Liver (tissue), 8 donors: ENCODE measurements at regions not wholly inside any gene's neighbourhood (a gene's known extent, or its start where the extent isn't known, plus 50 kb on each side); places are given as distances from the start of the nearest gene placed in this dataset.

Experiments used
- DNase-seq: peaks from one replicate; pipeline ENCODE4 v3.0.0-alpha.2; 2017; ENCODE audit warnings: low spot score
- H3K27ac ChIP-seq, 2 donors: one replicate each; pipeline ENCODE4 v1.7.0; 2013; ENCODE audit warnings: inconsistent platforms in 2 of 2, low read length in 2 of 2, control low read depth in 1 of 2, low read depth in 1 of 2, mild to moderate bottlenecking in 1 of 2
- H3K27me3 ChIP-seq, 4 donors: one replicate each; pipeline versions ENCODE4 v1.6.1 to v1.7.0; 2013; ENCODE audit warnings: low read length in 3 of 4, inconsistent platforms in 1 of 4, mild to moderate bottlenecking in 1 of 4, moderate library complexity in 1 of 4; ENCODE audit not compliant: control insufficient read depth in 4 of 4, insufficient read depth in 4 of 4
- H3K36me3 ChIP-seq, 4 donors: one replicate each; pipeline versions ENCODE4 v1.6.1 to v1.7.0; 2013; ENCODE audit warnings: low read length in 3 of 4, mild to moderate bottlenecking in 3 of 4, low read depth in 1 of 4, moderate library complexity in 1 of 4; ENCODE audit not compliant: control insufficient read depth in 4 of 4, insufficient read depth in 3 of 4
- H3K4me1 ChIP-seq, 4 donors: one replicate each; pipeline versions ENCODE4 v1.6.1 to v1.7.0; 2013; ENCODE audit warnings: low read length in 3 of 4, mild to moderate bottlenecking in 3 of 4, moderate library complexity in 1 of 4; ENCODE audit not compliant: control insufficient read depth in 4 of 4, insufficient read depth in 4 of 4
- H3K4me3 ChIP-seq, 3 donors: one replicate each; pipeline versions ENCODE4 v1.6.1 to v1.7.0; 2013; ENCODE audit warnings: low read length in 3 of 3, control low read depth in 1 of 3, low read depth in 1 of 3, mild to moderate bottlenecking in 1 of 3
- H3K9ac ChIP-seq, 2 donors: one replicate each; pipeline ENCODE4 v1.7.0; 2013; ENCODE audit warnings: low read length in 2 of 2, mild to moderate bottlenecking in 2 of 2, moderate library complexity in 2 of 2, control low read depth in 1 of 2, low read depth in 1 of 2
- H3K9me3 ChIP-seq, 4 donors: one replicate each; pipeline versions ENCODE4 v1.6.1 to v1.7.0; 2013; ENCODE audit warnings: low read length in 3 of 4; ENCODE audit not compliant: control insufficient read depth in 4 of 4
- EGR1 ChIP-seq, 2 donors: IDR thresholded peaks; 2 replicates each; pipeline ENCODE4 v1.6.1; 2016 to 2018; ENCODE audit warnings: antibody characterized with exemption in 2 of 2, low read depth in 2 of 2
- FOXA1 ChIP-seq: IDR thresholded peaks from 2 replicates; pipeline ENCODE4 v1.6.1; 2016; ENCODE audit warnings: antibody characterized with exemption
- FOXA2 ChIP-seq: IDR thresholded peaks from 2 replicates; pipeline ENCODE4 v1.6.1; 2016; ENCODE audit warnings: antibody characterized with exemption
- HNF4A ChIP-seq, 2 donors: conservative IDR thresholded peaks; 2 replicates each; pipeline ENCODE4 v1.6.1; 2016; ENCODE audit warnings: antibody characterized with exemption in 2 of 2, mild to moderate bottlenecking in 2 of 2
- HNF4G ChIP-seq: IDR thresholded peaks from 2 replicates; pipeline ENCODE4 v1.6.1; 2016; ENCODE audit warnings: antibody characterized with exemption
- JUND ChIP-seq, 2 donors: IDR thresholded peaks; 2 replicates each; pipeline ENCODE4 v1.6.1; 2016; ENCODE audit warnings: antibody characterized with exemption in 2 of 2
- NR2F2 ChIP-seq: IDR thresholded peaks from 2 replicates; pipeline ENCODE4 v1.6.1; 2016; ENCODE audit warnings: antibody characterized with exemption
- RAD21 ChIP-seq, 2 donors: IDR thresholded peaks; 2 replicates each; pipeline ENCODE4 v1.6.1; 2016; ENCODE audit warnings: antibody characterized with exemption in 2 of 2, mild to moderate bottlenecking in 2 of 2
- SP1 ChIP-seq: IDR thresholded peaks from 2 replicates; pipeline ENCODE4 v1.6.1; 2018; ENCODE audit warnings: antibody characterized with exemption, mild to moderate bottlenecking
- YY1 ChIP-seq: IDR thresholded peaks from 2 replicates; pipeline ENCODE4 v1.6.1; 2016; ENCODE audit warnings: antibody characterized with exemption, mild to moderate bottlenecking
- WGBS: extraction: QIAGEN DNeasy Blood & Tissue Kit; methylation state at CpG from one replicate; pipeline ENCODE4 v1.1.7; 2013; 5-methylcytosine and 5-hydroxymethylcytosine counted together
- TF ChIP-seq, protein P1 (sequence below): IDR thresholded peaks from 2 replicates; pipeline ENCODE4 v1.6.1; 2016; ENCODE audit warnings: antibody characterized with exemption, mild to moderate bottlenecking
- TF ChIP-seq, protein P2 (sequence below): fragments of 150-350 bp; IDR thresholded peaks from 2 replicates; pipeline ENCODE4 v1.5.1; 2017; ENCODE audit warnings: improper control_type of control experiment, low read depth, low read length; ENCODE audit not compliant: missing input control
- TF ChIP-seq, protein P3 (sequence below): IDR thresholded peaks from 2 replicates; pipeline ENCODE4 v1.6.1; 2016; ENCODE audit warnings: antibody characterized with exemption
- TF ChIP-seq, protein P4 (sequence below): IDR thresholded peaks from 2 replicates; pipeline ENCODE4 v1.6.1; 2016; ENCODE audit warnings: antibody characterized with exemption
- TF ChIP-seq, protein P5 (sequence below): IDR thresholded peaks from 2 replicates; pipeline ENCODE4 v1.6.1; 2016; ENCODE audit warnings: antibody characterized with exemption
- donor health status: healthy.
- donor health status: healthy.
- donor health status: healthy.
- donor health status: healthy.
- donor health status: healthy.

DNA sequence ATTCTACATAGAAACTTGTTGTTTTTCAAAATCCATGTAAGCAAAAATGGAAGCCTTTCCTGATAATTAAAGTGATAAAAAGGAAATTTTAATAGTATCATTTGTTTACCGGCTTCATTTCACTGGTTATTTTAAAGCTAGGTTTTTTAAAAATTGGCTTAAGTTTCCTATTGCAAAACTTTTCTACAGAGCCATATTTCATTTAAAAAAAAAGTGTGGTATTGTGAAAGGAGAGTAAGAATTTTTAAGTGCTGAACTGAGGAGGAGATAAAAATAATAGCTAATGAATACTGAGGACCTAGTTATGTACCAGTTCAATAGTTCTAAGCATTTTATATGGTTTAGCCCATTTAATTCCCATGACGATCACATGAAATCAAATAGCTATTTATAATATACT is 172.2 kb upstream of the COL1A2 start:
- WGBS: 87% methylated on average over 2 of the region's 2 CpGs
- Histone ChIP-seq H3K27ac (no peak overlapping the region), H3K27me3 (peaks cover 0 to 5% (median 0%) of the 10 kb centered on the region in 4 donors), H3K9ac (no peak overlapping the region), H3K36me3 (no peaks in the 10 kb centered on the region), H3K4me1 (no peaks in the 10 kb centered on the region), H3K4me3 (no peak overlapping the region), H3K9me3 (no peaks in the 10 kb centered on the region)
- no peak for TF ChIP-seq EGR1 (IDR thresholded peaks at IDR 0.05; ENCODE audit: low read depth in 2 of 2)
- DNase-seq: no peak

DNA sequence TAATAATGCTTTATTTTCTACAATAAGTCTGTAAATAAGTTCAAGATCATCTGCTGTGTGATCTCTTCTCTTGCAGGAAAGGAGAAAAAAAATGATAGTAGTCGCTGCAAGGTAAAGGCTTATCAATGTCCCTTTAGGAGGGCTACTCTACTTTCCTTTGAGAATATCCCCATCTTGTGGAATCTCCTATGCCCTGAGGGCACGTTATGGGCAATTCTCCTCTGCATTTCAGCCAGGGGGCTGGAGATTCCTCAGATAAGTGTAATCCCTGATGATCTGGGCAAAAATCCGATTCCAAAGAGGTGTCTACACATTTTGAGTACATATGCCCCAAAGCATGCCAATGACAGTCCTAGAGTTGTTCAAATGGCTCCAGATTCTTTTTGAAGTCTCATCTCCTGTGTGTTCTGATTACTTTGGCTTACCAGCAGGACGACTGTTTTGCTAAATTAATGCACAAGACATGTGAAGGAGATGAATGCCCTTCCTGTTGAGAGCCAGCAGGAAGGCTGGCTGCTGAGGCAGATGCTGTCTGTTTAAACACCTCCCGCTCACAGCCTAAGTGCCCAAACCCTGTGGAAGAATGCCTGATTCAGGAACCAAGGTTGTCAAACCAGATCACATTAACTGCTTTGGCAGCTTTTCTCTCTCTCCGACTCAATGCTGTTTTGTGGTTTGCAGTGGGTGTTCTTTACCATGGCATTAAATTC is 171.2 kb upstream of the COL1A2 start:
- H3K27ac ChIP-seq: no peak overlapping the region
- no peaks in the 10 kb centered on the region for H3K9me3 ChIP-seq
- TF ChIP-seq, protein P1, sequence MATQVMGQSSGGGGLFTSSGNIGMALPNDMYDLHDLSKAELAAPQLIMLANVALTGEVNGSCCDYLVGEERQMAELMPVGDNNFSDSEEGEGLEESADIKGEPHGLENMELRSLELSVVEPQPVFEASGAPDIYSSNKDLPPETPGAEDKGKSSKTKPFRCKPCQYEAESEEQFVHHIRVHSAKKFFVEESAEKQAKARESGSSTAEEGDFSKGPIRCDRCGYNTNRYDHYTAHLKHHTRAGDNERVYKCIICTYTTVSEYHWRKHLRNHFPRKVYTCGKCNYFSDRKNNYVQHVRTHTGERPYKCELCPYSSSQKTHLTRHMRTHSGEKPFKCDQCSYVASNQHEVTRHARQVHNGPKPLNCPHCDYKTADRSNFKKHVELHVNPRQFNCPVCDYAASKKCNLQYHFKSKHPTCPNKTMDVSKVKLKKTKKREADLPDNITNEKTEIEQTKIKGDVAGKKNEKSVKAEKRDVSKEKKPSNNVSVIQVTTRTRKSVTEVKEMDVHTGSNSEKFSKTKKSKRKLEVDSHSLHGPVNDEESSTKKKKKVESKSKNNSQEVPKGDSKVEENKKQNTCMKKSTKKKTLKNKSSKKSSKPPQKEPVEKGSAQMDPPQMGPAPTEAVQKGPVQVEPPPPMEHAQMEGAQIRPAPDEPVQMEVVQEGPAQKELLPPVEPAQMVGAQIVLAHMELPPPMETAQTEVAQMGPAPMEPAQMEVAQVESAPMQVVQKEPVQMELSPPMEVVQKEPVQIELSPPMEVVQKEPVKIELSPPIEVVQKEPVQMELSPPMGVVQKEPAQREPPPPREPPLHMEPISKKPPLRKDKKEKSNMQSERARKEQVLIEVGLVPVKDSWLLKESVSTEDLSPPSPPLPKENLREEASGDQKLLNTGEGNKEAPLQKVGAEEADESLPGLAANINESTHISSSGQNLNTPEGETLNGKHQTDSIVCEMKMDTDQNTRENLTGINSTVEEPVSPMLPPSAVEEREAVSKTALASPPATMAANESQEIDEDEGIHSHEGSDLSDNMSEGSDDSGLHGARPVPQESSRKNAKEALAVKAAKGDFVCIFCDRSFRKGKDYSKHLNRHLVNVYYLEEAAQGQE: no peak
- TF ChIP-seq FOXA2: no peak
- TF ChIP-seq, protein P2, sequence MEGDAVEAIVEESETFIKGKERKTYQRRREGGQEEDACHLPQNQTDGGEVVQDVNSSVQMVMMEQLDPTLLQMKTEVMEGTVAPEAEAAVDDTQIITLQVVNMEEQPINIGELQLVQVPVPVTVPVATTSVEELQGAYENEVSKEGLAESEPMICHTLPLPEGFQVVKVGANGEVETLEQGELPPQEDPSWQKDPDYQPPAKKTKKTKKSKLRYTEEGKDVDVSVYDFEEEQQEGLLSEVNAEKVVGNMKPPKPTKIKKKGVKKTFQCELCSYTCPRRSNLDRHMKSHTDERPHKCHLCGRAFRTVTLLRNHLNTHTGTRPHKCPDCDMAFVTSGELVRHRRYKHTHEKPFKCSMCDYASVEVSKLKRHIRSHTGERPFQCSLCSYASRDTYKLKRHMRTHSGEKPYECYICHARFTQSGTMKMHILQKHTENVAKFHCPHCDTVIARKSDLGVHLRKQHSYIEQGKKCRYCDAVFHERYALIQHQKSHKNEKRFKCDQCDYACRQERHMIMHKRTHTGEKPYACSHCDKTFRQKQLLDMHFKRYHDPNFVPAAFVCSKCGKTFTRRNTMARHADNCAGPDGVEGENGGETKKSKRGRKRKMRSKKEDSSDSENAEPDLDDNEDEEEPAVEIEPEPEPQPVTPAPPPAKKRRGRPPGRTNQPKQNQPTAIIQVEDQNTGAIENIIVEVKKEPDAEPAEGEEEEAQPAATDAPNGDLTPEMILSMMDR: peak; percentile 10
- TF ChIP-seq FOXA1: no peak
- TF ChIP-seq NR2F2: no peak
- peak; percentile 61 to 66 for TF ChIP-seq RAD21 (IDR thresholded peaks at IDR 0.05)
- no peak for TF ChIP-seq JUND (IDR thresholded peaks at IDR 0.05)
- TF ChIP-seq SP1: no peak
- TF ChIP-seq, protein P3, sequence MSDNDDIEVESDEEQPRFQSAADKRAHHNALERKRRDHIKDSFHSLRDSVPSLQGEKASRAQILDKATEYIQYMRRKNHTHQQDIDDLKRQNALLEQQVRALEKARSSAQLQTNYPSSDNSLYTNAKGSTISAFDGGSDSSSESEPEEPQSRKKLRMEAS: no peak
- TF ChIP-seq, protein P4, sequence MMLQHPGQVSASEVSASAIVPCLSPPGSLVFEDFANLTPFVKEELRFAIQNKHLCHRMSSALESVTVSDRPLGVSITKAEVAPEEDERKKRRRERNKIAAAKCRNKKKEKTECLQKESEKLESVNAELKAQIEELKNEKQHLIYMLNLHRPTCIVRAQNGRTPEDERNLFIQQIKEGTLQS: no peak
- no peaks in the 10 kb centered on the region for H3K4me1 ChIP-seq
- H3K27me3 ChIP-seq: peaks cover 0 to 5% (median 0%) of the 10 kb centered on the region in 4 donors
- no peak overlapping the region for H3K4me3 ChIP-seq
- no peaks in the 10 kb centered on the region for H3K36me3 ChIP-seq
- WGBS: 18% methylated on average over 6 of the region's 6 CpGs
- no peak for DNase-seq
- H3K9ac ChIP-seq: no peak overlapping the region

DNA sequence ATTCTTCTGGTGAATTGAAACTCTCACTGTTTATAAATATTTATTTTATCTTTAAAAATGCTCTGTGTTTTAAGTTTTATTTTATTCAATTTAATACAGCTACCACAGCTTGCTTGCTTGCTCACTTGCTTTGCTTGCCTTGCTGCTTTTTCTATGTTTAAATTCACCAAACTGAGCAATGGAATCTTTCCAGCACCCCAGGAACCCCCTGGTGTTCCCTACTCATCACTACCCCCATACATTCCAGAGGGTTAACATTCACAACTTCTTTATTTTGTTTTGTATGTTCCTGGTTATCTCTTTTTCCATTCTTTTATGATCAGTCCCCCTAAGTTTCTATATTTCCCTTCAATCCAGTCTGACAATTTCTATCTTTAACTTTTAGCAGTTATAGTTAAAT is 166.5 kb upstream of the COL1A2 start:
- peaks cover 0 to 5% (median 0%) of the 10 kb centered on the region in 4 donors for H3K27me3 ChIP-seq
- no peaks in the 10 kb centered on the region for H3K9me3 ChIP-seq
- H3K4me1 ChIP-seq: no peaks in the 10 kb centered on the region
- no peak overlapping the region for H3K27ac ChIP-seq
- no peak overlapping the region for H3K4me3 ChIP-seq
- H3K9ac ChIP-seq: no peak overlapping the region
- no peak for DNase-seq
- H3K36me3 ChIP-seq: no peaks in the 10 kb centered on the region
- TF ChIP-seq, protein P2: no peak
- no peak for TF ChIP-seq SP1
- TF ChIP-seq JUND (IDR thresholded peaks at IDR 0.05): no peak
- TF ChIP-seq HNF4A (conservative IDR thresholded peaks at IDR 0.05): no peak
- TF ChIP-seq RAD21 (IDR thresholded peaks at IDR 0.05): no peak
- no peak for TF ChIP-seq YY1
- TF ChIP-seq EGR1 (IDR thresholded peaks at IDR 0.05; ENCODE audit: low read depth in 2 of 2): no peak
- TF ChIP-seq FOXA2: no peak
- no peak for TF ChIP-seq HNF4G
- TF ChIP-seq, protein P5, sequence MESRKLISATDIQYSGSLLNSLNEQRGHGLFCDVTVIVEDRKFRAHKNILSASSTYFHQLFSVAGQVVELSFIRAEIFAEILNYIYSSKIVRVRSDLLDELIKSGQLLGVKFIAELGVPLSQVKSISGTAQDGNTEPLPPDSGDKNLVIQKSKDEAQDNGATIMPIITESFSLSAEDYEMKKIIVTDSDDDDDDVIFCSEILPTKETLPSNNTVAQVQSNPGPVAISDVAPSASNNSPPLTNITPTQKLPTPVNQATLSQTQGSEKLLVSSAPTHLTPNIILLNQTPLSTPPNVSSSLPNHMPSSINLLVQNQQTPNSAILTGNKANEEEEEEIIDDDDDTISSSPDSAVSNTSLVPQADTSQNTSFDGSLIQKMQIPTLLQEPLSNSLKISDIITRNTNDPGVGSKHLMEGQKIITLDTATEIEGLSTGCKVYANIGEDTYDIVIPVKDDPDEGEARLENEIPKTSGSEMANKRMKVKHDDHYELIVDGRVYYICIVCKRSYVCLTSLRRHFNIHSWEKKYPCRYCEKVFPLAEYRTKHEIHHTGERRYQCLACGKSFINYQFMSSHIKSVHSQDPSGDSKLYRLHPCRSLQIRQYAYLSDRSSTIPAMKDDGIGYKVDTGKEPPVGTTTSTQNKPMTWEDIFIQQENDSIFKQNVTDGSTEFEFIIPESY: no peak
